BLaER1 (cell line): ENCODE measurements at regions not wholly inside any gene's neighbourhood (a gene's known extent, or its start where the extent isn't known, plus 50 kb on each side); places are given as distances from the start of the nearest gene placed in this dataset.

Source experiments
- H3K27ac ChIP-seq: shearing (Covaris generic); formaldehyde crosslinking; 2 replicates; pipeline ENCODE4 v1.8.1; 2022
- H3K27me3 ChIP-seq: shearing (Covaris generic); formaldehyde crosslinking; 2 replicates; pipeline ENCODE4 v1.8.1; 2022
- H3K36me3 ChIP-seq: shearing (Covaris generic); formaldehyde crosslinking; 2 replicates; pipeline ENCODE4 v1.8.1; 2022
- H3K4me1 ChIP-seq: shearing (Covaris generic); formaldehyde crosslinking; 2 replicates; pipeline ENCODE4 v1.8.1; 2022
- H3K4me2 ChIP-seq: shearing (Covaris generic); formaldehyde crosslinking; 2 replicates; pipeline ENCODE4 v1.8.1; 2022
- H3K4me3 ChIP-seq: shearing (Covaris generic); formaldehyde crosslinking; 2 replicates; pipeline ENCODE4 v1.8.1; 2022
- H3K9ac ChIP-seq: shearing (Covaris generic); formaldehyde crosslinking; 2 replicates; pipeline ENCODE4 v1.8.1; 2022
- H3K9me3 ChIP-seq: shearing (Covaris generic); formaldehyde crosslinking; 2 replicates; pipeline ENCODE4 v1.8.1; 2022
- H4K20me1 ChIP-seq: shearing (Covaris generic); formaldehyde crosslinking; 2 replicates; pipeline ENCODE4 v1.8.1; 2022
- Cebpa-rat ChIP-seq: shearing (Covaris generic); IDR thresholded peaks from 2 replicates; pipeline ENCODE4 v1.8.1; 2022

DNA sequence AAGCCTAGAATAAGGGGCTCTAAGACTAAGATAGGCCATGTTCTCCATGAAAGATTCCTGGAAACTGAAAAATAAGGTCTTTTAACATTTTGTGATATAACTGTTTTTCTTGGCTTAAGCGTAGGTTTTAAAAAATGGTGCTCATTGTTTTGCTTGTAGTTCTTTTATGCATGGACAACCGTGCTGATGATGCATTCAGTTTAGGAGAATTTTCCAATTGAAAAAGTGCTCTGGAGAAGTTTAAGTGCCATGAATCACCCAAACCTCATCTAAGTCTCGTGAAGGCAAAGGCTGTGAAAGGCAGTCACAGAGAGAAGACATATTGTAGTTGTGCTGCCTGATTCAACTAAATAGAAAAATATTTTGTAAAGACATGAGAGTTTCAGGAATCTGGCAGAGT is 111.8 kb upstream of the GAREM1 start:
- Histone ChIP-seq H3K4me3 (no peak overlapping the region), H3K4me1 (peaks cover 38% of the 10 kb centered on the region), H3K36me3 (no peaks in the 10 kb centered on the region), H3K4me2 (no peak overlapping the region), H3K27ac (no peak overlapping the region), H4K20me1 (no peaks in the 10 kb centered on the region), H3K27me3 (no peaks in the 10 kb centered on the region), H3K9me3 (peaks cover 13% of the 10 kb centered on the region), H3K9ac (no peak overlapping the region)
- TF ChIP-seq Cebpa-rat = no peak

DNA sequence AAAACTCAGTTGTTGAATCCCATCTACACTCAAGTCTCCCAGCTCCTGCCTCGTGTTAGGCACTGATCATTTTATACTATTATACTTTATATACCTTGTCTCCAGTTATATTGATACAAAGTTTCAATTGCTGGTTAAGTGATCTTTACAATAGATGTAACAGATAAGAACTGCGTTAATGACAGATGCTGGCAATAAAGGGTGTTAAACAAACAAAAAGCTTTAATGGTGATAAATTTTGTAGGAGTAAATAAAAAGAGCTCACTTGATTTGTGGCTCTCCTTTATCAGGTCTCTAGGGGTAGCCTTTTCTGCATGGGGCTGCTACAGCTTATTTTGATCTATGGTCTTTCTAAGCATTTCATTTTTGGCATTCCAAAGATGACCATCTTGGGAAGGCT is 106.9 kb upstream of the GAREM1 start:
- H3K9me3 ChIP-seq = peaks cover 13% of the 10 kb centered on the region
- no peak for TF ChIP-seq Cebpa-rat

DNA sequence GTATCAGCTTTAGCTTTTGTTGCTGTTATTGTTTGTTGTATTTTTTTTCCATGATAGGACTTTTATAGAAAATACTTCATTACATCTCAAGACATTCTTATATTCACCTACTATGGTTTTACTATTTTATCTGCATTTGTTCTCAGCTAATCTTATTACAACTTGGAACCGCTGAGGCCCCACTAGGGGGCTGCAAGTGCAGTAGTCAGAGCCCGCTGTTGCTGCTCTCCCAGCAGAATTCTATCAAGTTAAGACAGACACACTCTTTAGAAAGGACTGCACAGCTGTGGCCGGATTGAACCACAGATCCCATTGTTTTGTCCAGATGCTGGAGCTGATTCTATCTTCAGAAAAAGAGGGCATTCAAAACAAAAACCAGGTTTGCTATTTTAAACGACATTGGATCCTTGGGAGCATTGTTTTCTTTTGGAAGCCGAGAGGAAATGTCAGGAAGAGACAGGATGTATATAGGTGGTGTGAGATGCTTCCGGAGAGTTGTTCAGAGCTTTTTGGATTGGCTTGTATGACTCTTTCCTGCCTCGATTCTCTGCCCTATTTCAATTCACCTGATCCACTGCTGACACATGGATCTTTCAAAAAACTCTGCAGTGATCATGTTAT is 105.7 kb upstream of the GAREM1 start:
- H3K4me3 ChIP-seq = no peak overlapping the region
- H3K27ac ChIP-seq = no peak overlapping the region
- H3K4me2 ChIP-seq = no peak overlapping the region
- no peaks in the 10 kb centered on the region for H4K20me1 ChIP-seq
- H3K9me3 ChIP-seq = peaks cover 13% of the 10 kb centered on the region
- H3K27me3 ChIP-seq = no peaks in the 10 kb centered on the region
- TF ChIP-seq Cebpa-rat = no peak
- H3K4me1 ChIP-seq = peaks cover 9% of the 10 kb centered on the region
- no peaks in the 10 kb centered on the region for H3K36me3 ChIP-seq
- H3K9ac ChIP-seq = no peak overlapping the region

More for the DNA sequence above, 106.9 kb upstream of the GAREM1 start:
- no peaks in the 10 kb centered on the region for H4K20me1 ChIP-seq
- H3K27me3 ChIP-seq = no peaks in the 10 kb centered on the region
- H3K36me3 ChIP-seq = no peaks in the 10 kb centered on the region
- H3K4me3 ChIP-seq = no peak overlapping the region
- H3K27ac ChIP-seq = no peak overlapping the region
- no peak overlapping the region for H3K9ac ChIP-seq
- H3K4me2 ChIP-seq = no peak overlapping the region
- H3K4me1 ChIP-seq = peaks cover 10% of the 10 kb centered on the region

DNA sequence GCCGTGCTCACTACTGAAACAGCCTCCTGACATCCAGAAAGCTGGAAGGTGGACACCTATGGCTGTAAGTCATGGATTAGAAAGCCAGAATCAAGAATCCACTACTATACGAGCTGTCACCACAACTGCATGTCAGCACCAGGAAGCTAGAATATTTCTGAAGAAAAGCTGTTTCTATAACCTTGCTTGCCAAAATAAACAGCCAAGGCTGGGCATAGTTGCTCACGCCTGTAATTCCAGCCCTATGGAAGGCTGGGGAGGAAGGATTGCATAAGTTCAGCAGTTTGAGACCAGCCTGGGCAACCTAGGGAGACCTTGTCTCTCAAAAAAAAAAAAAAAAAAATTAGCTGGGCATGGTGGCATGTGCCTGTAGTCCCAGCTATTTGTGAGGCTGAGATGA is 96.3 kb upstream of the GAREM1 start:
- H3K4me3 ChIP-seq = no peak overlapping the region
- H3K4me1 ChIP-seq = no peaks in the 10 kb centered on the region
- no peak for TF ChIP-seq Cebpa-rat
- no peaks in the 10 kb centered on the region for H4K20me1 ChIP-seq
- no peaks in the 10 kb centered on the region for H3K9me3 ChIP-seq
- H3K36me3 ChIP-seq = no peaks in the 10 kb centered on the region
- H3K27me3 ChIP-seq = no peaks in the 10 kb centered on the region
- H3K27ac ChIP-seq = no peak overlapping the region
- no peak overlapping the region for H3K4me2 ChIP-seq
- H3K9ac ChIP-seq = no peak overlapping the region

DNA sequence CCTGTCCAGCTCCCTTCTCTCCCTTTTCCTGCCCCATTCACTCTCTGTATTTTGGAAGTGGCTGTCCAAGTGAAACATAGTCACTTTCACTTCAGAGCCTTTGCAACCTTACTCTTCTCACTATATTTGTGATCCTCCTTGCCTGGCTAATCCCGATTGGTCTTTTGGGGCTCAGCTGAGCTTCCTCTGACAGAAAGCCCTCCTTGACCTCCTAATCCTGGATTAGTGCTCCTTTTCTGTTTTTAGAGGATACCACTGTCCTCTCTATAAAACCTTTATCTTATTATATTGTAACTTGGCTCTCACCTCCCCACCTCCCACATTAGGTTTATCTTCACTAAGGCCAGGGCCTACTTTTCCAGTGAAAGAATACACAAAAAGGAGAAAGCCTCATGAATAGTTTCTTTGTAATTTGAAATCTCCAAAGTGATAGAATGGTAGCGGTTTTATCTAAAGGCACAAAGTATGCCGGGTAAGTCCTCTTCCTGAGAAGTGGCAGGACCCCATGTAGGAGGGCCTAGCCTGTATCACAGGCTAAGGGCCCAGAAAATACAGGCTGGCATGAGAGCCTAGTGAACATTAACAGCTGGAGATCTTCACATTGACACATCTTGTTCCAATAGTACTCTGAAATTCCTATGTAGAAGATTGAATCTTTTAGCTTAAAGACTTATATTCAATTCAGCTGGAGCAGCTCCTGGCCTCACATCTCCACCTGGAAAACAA is 83.1 kb upstream of the GAREM1 start:
- H3K27ac ChIP-seq = no peak overlapping the region
- H3K4me1 ChIP-seq = no peaks in the 10 kb centered on the region
- no peaks in the 10 kb centered on the region for H4K20me1 ChIP-seq
- no peak overlapping the region for H3K4me3 ChIP-seq
- H3K27me3 ChIP-seq = no peaks in the 10 kb centered on the region
- no peak for TF ChIP-seq Cebpa-rat
- H3K4me2 ChIP-seq = no peak overlapping the region
- H3K36me3 ChIP-seq = no peaks in the 10 kb centered on the region
- H3K9ac ChIP-seq = no peak overlapping the region
- H3K9me3 ChIP-seq = no peaks in the 10 kb centered on the region

DNA sequence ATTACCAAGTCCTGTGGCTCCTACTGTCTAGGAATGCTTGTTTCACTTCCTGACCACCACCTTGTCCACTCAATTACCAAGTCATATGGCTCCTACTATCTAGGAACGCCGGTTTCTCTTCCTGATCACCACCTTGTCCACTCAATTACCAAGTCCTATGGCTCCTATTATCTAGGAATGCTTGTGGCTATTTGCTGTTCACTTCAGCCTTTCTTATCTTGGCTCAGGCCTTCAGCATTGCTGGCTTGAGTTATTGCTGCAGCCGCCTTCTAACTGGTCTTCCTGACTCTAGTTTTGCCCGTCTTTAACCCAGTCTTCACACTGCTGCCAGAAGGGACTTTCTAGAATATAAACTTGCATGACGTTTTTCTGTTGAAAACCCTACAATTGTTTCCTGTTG is 82.5 kb upstream of the GAREM1 start:
- Histone ChIP-seq H3K4me1 (no peaks in the 10 kb centered on the region), H3K9me3 (no peaks in the 10 kb centered on the region), H3K36me3 (no peaks in the 10 kb centered on the region), H3K27me3 (no peaks in the 10 kb centered on the region), H4K20me1 (no peaks in the 10 kb centered on the region), H3K4me3 (no peak overlapping the region), H3K4me2 (no peak overlapping the region), H3K27ac (no peak overlapping the region), H3K9ac (no peak overlapping the region)
- no peak for TF ChIP-seq Cebpa-rat

DNA sequence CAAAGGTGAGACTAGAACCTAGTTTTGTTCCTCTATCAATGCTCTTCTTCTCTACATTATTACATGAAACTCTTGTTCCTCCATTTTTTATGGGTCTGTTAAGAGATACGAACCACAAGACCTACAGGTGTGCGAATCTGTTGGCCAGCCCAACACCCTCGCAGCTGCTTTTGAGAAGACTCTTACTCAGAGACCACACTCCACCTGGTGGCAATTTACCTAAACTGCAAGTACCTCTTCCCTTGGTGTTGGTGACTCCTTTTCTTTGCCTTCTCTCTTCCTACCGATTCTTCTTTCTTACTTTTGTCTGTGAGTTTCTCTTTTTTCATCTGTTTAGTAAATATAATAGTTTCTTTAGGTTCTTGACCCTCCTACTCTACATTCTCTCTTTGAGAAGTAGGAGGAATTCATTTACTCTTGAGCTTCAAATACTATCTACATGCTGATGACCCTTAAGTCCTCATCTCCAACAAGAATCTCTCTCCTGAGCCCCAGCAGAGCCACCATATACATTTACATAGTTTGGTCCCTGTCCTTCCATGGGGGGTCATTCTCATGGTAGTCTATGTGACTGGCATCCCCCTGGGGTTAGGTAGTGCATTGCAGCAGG is 81.8 kb upstream of the GAREM1 start:
- Histone ChIP-seq H3K36me3 (no peaks in the 10 kb centered on the region), H3K4me1 (no peaks in the 10 kb centered on the region), H3K27me3 (no peaks in the 10 kb centered on the region), H3K27ac (no peak overlapping the region), H3K9me3 (no peaks in the 10 kb centered on the region), H3K4me2 (no peak overlapping the region), H4K20me1 (no peaks in the 10 kb centered on the region), H3K9ac (no peak overlapping the region), H3K4me3 (no peak overlapping the region)
- no peak for TF ChIP-seq Cebpa-rat

DNA sequence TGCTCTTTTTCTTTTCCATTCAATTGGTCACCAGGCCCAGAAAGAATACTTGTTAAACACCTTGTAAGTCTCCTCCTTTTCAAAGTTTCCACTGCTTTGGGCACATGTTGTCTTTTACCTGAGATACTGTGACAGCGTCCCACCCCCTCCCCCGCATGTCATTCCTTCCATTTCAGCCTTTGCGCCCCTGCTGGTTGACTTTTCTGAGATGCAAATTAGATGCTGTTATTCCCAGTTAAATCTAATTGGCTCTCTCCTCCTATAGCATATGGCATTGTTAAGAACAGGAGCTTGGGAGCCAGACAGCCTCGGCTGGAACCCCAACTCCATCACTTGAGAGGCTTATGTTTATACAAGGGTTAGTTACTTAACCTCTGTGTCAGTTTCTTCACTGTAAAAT is 80.3 kb upstream of the GAREM1 start:
- Histone ChIP-seq H3K27me3 (no peaks in the 10 kb centered on the region), H3K36me3 (no peaks in the 10 kb centered on the region), H3K27ac (no peak overlapping the region), H3K4me2 (no peak overlapping the region), H3K9ac (no peak overlapping the region), H3K4me1 (no peaks in the 10 kb centered on the region), H3K9me3 (no peaks in the 10 kb centered on the region), H3K4me3 (no peak overlapping the region), H4K20me1 (no peaks in the 10 kb centered on the region)
- TF ChIP-seq Cebpa-rat = no peak

DNA sequence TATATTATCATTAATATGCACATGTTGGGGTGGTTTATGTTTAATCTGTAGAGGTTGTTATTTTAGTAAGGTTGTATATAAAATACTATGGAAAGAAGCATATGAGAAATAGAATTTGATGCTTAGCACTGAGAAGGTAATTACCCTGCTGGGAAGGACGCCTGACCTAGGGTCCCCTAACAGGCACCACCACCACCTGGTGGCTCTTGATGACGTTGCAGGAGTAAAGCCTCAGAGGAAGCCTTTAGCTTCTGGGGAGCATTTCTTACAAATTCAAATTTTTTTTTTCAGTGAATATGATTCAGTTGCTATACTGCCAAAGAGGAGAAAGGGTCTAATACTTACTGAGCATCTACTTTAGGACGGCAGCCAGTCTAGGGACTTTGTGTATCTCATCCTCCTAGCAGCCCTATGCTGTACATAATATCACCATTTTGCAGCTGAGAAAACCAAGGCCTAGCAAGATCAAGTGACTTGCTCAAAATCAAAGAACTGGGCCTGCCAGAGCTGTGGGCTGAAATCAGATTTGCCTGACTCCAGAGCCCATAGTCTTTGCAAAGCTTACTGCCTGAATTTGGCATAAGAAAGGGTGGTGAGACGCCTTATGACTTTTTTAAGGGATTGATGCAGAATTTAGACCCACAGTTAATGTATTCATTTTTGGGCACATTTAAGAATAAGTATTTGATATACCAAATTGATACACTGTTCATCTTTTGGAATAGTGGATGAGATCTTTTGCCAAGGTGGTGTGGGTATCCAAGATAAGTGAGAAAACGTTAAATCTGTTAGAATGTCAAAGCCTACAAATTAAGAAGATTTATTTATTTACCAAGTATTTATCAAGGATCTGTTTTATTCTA is 78.8 kb upstream of the GAREM1 start:
- no peak overlapping the region for H3K27ac ChIP-seq
- H3K9me3 ChIP-seq = no peaks in the 10 kb centered on the region
- H3K27me3 ChIP-seq = no peaks in the 10 kb centered on the region
- H3K4me3 ChIP-seq = no peak overlapping the region
- H3K36me3 ChIP-seq = no peaks in the 10 kb centered on the region
- no peak overlapping the region for H3K9ac ChIP-seq
- no peaks in the 10 kb centered on the region for H4K20me1 ChIP-seq
- no peak overlapping the region for H3K4me2 ChIP-seq
- H3K4me1 ChIP-seq = no peaks in the 10 kb centered on the region
- TF ChIP-seq Cebpa-rat = no peak

DNA sequence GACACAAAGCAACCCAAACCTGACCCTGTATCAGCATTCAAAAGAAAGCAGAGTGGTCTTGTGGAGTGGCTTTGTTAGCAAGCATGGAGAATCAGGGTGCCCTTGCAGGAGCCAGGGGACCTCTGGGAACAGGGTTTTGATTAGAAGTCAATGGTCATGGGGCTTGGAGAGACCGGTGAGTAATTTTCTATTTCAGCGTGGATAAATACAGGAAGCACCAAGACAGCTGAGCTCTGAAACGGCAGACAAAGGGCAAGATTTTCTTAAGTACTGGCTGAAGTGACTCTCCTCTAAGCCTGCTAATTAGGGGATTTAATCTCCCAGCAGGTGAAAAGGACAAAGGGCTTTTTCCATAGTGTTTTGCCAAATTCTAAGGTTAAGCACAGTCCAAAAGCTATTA is 78.0 kb upstream of the GAREM1 start:
- no peak overlapping the region for H3K9ac ChIP-seq
- H3K36me3 ChIP-seq = no peaks in the 10 kb centered on the region
- no peaks in the 10 kb centered on the region for H3K27me3 ChIP-seq
- no peak overlapping the region for H3K4me2 ChIP-seq
- H4K20me1 ChIP-seq = no peaks in the 10 kb centered on the region
- no peak for TF ChIP-seq Cebpa-rat
- H3K4me3 ChIP-seq = no peak overlapping the region
- no peaks in the 10 kb centered on the region for H3K9me3 ChIP-seq
- H3K4me1 ChIP-seq = no peaks in the 10 kb centered on the region
- no peak overlapping the region for H3K27ac ChIP-seq
